Smooth muscle cell (in vitro differentiated cells): ENCODE measurements at regions not wholly inside any gene's neighbourhood (a gene's known extent, or its start where the extent isn't known, plus 50 kb on each side); places are given as distances from the start of the nearest gene placed in this dataset.

ENCODE experiments used
- DNase-seq: peaks from one replicate; lab custom pipeline; 2025; ENCODE audit not compliant: unreplicated experiment; lab: John Stamatoyannopoulos, UW
- H2AFZ ChIP-seq: fragments of 200-600 bp; sonication (generic); 2 replicates; pipeline ENCODE4 v1.6.0; 2016; ENCODE audit warnings: antibody characterized with exemption, low read depth, mild to moderate bottlenecking
- H3F3A ChIP-seq: fragments of 200-600 bp; sonication (generic); 2 replicates; pipeline ENCODE4 v1.6.0; 2017; ENCODE audit warnings: antibody characterized with exemption, low read depth
- H3K27ac ChIP-seq: fragments of 200-600 bp; sonication (generic); 2 replicates; pipeline ENCODE4 v1.5.1; 2016; ENCODE audit warnings: low read depth, mild to moderate bottlenecking
- H3K27me3 ChIP-seq: fragments of 200-600 bp; sonication (generic); 2 replicates; pipeline ENCODE4 v1.6.1; 2016; ENCODE audit warnings: low read depth, mild to moderate bottlenecking
- H3K36me3 ChIP-seq: fragments of 200-600 bp; sonication (generic); 2 replicates; pipeline ENCODE4 v1.5.1; 2016; ENCODE audit warnings: low read depth
- H3K4me1 ChIP-seq: fragments of 200-600 bp; sonication (generic); 2 replicates; pipeline ENCODE4 v1.5.1; 2016; ENCODE audit warnings: low read depth
- H3K4me2 ChIP-seq: fragments of 200-600 bp; sonication (generic); 2 replicates; pipeline ENCODE4 v1.6.0; 2016; ENCODE audit warnings: mild to moderate bottlenecking
- H3K4me3 ChIP-seq: fragments of 200-600 bp; sonication (generic); 2 replicates; pipeline ENCODE4 v1.5.1; 2016; ENCODE audit warnings: mild to moderate bottlenecking
- H3K79me2 ChIP-seq: fragments of 200-600 bp; sonication (generic); 2 replicates; pipeline ENCODE4 v1.6.0; 2016; ENCODE audit warnings: low read depth, mild to moderate bottlenecking
- H3K9ac ChIP-seq: fragments of 200-600 bp; sonication (generic); 2 replicates; pipeline ENCODE4 v1.6.0; 2016; ENCODE audit warnings: low read depth
- H3K9me3 ChIP-seq: fragments of 200-600 bp; sonication (generic); replicated peaks from 2 replicates; pipeline ENCODE4 v1.5.1; 2016; ENCODE audit warnings: low read depth
- H4K20me1 ChIP-seq: fragments of 200-600 bp; sonication (generic); 2 replicates; pipeline ENCODE4 v1.6.0; 2016; ENCODE audit warnings: low read depth
- CTCF ChIP-seq: fragments of 200-600 bp; sonication (generic); IDR thresholded peaks from 2 replicates; pipeline ENCODE4 v1.5.1; 2017; ENCODE audit warnings: borderline replicate concordance, mild to moderate bottlenecking, antibody characterized with exemption; ENCODE audit not compliant: insufficient read depth, poor library complexity, severe bottlenecking
- WGBS: methylation state at CpG from one replicate; pipeline ENCODE4 v1.1.7; 2016; ENCODE audit warnings: low lambda C conversion rate; 5-methylcytosine and 5-hydroxymethylcytosine counted together

DNA sequence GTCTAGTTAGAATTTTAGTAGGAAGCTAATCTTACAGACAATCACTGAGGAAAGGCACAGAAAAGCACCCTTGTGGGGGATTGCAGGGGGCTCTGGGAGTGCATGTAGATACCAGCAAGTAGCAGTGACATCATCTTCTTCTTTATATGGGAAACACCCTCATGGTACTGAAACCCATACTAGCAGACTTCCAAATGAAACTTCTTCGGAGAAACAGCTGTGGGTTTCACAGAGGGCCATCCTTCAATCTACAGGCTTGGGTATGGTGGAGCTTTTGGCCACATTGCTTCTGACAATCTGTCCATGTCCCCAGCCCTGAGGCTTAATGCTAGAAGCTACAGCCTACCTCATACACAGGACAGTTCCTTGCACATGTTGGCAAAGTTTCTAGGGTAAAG lies 165.2 kb upstream of the NFIB start:
- H3F3A ChIP-seq: no peaks in the 10 kb centered on the region
- no peaks in the 10 kb centered on the region for H4K20me1 ChIP-seq
- H3K27ac ChIP-seq: no peak overlapping the region
- no peaks in the 10 kb centered on the region for H3K9me3 ChIP-seq
- H3K27me3 ChIP-seq: no peaks in the 10 kb centered on the region
- H3K9ac ChIP-seq: no peak overlapping the region
- H3K79me2 ChIP-seq: no peaks in the 10 kb centered on the region
- TF ChIP-seq CTCF: no peak
- no peaks in the 10 kb centered on the region for H3K36me3 ChIP-seq
- WGBS: 79% methylated on average over 1 of the region's 1 CpG
- H3K4me2 ChIP-seq: no peak overlapping the region
- H3K4me3 ChIP-seq: no peak overlapping the region
- no peak overlapping the region for H2AFZ ChIP-seq
- peaks cover 6% of the 10 kb centered on the region for H3K4me1 ChIP-seq
- DNase-seq: no peak

- Histone ChIP-seq H3K9ac (no peak overlapping the region), H3K27ac (no peak overlapping the region), H3K4me3 (no peak overlapping the region), H3K4me2 (no peak overlapping the region), H3K9me3 (no peaks in the 10 kb centered on the region), H3K27me3 (no peaks in the 10 kb centered on the region), H3K4me1 (peaks cover 6% of the 10 kb centered on the region), H3F3A (no peaks in the 10 kb centered on the region), H3K79me2 (no peaks in the 10 kb centered on the region), H4K20me1 (no peaks in the 10 kb centered on the region), H2AFZ (no peak overlapping the region), H3K36me3 (no peaks in the 10 kb centered on the region)
- 82% methylated on average over 3 of the region's 3 CpGs for WGBS
- TF ChIP-seq CTCF: no peak
- DNase-seq: no peak
These were observed 164.5 kb upstream of the NFIB start for GRCh38 chr9:14478175-14479162.

DNA sequence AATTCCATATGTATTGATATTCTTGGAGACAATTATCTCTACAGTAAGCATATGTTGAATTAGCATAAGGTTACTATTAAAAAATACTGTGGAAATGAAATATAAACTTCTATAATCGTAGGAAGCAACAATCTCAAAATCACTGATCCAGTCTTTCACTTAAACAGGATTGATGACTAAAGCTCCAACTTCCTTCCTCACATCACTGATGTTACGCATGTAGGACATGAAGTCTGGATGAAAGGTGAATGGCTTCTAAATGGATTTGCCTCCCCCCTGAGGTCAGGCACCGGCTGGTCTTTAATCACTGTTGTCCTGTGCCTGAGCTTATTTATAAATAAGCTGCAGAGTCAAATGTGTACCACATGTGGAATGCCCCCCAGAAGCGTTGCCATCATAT lies 157.1 kb upstream of the NFIB start:
- Histone ChIP-seq H3K27ac (no peak overlapping the region), H3K36me3 (no peaks in the 10 kb centered on the region), H3F3A (no peaks in the 10 kb centered on the region), H3K9ac (no peak overlapping the region), H3K4me3 (no peak overlapping the region), H3K4me1 (peaks cover 10% of the 10 kb centered on the region), H3K79me2 (no peaks in the 10 kb centered on the region), H3K9me3 (no peaks in the 10 kb centered on the region), H2AFZ (no peak overlapping the region), H3K27me3 (no peaks in the 10 kb centered on the region), H4K20me1 (no peaks in the 10 kb centered on the region), H3K4me2 (no peak overlapping the region)
- WGBS: 94% methylated on average over 4 of the region's 4 CpGs
- DNase-seq: no peak
- TF ChIP-seq CTCF: no peak
